ENCODE measurements at regions not wholly inside any gene's neighbourhood (a gene's known extent, or its start where the extent isn't known, plus 50 kb on each side); places are given as distances from the start of the nearest gene placed in this dataset.

- H3K4me3 ChIP-seq, result no peak overlapping the region
- no peaks in the 10 kb centered on the region for H3K36me3 ChIP-seq
- TF ChIP-seq CTCF (IDR thresholded peaks at IDR 0.05) (no peak), POLR2AphosphoS5 (IDR thresholded peaks at IDR 0.05; ENCODE audit: insufficient read depth in 1 of 2, low read depth in 1 of 2) (no peak), POLR2A (IDR thresholded peaks at IDR 0.05) (no peak)
- H3K27ac ChIP-seq, result no peak overlapping the region
- intact Hi-C loops (cut with DNase I), result no loop called here
- DNase-seq (ENCODE audit: extremely low spot score in 2 of 2), result no peak
- H3K9me3 ChIP-seq, result no peaks in the 10 kb centered on the region
- no peaks in the 10 kb centered on the region for H3K4me1 ChIP-seq
- H3K27me3 ChIP-seq, result no peaks in the 10 kb centered on the region
Observed at GRCh38 chr19:13583753-13584152, 77.5 kb upstream of the CACNA1A start.

GRCh38 chr19:13583114-13583513 lies 76.8 kb upstream of the CACNA1A start:
- no peaks in the 10 kb centered on the region for H3K9me3 ChIP-seq
- no peaks in the 10 kb centered on the region for H3K36me3 ChIP-seq
- TF ChIP-seq CTCF (IDR thresholded peaks at IDR 0.05) (no peak), POLR2AphosphoS5 (IDR thresholded peaks at IDR 0.05; ENCODE audit: insufficient read depth in 1 of 2, low read depth in 1 of 2) (no peak), POLR2A (IDR thresholded peaks at IDR 0.05) (no peak)
- no peaks in the 10 kb centered on the region for H3K4me1 ChIP-seq
- H3K27ac ChIP-seq, result no peak overlapping the region
- H3K4me3 ChIP-seq, result no peak overlapping the region
- intact Hi-C loops (cut with DNase I), result no loop called here
- DNase-seq (ENCODE audit: extremely low spot score in 2 of 2), result no peak
- H3K27me3 ChIP-seq, result no peaks in the 10 kb centered on the region

- no peaks in the 10 kb centered on the region for H3K9me3 ChIP-seq
- no peaks in the 10 kb centered on the region for H3K36me3 ChIP-seq
- intact Hi-C loops (cut with DNase I), result no loop called here
- no peak for DNase-seq (ENCODE audit: extremely low spot score in 2 of 2)
- no peaks in the 10 kb centered on the region for H3K27me3 ChIP-seq
- no peaks in the 10 kb centered on the region for H3K4me1 ChIP-seq
- TF ChIP-seq CTCF (IDR thresholded peaks at IDR 0.05) (no peak), POLR2AphosphoS5 (IDR thresholded peaks at IDR 0.05; ENCODE audit: insufficient read depth in 1 of 2, low read depth in 1 of 2) (no peak), POLR2A (IDR thresholded peaks at IDR 0.05) (no peak)
- no peak overlapping the region for H3K27ac ChIP-seq
- no peak overlapping the region for H3K4me3 ChIP-seq
Observed at GRCh38 chr19:13581576-13581975, 75.3 kb upstream of the CACNA1A start.

- no peaks in the 10 kb centered on the region for H3K36me3 ChIP-seq
- no peak for TF ChIP-seq POLR2AphosphoS5 (IDR thresholded peaks at IDR 0.05; ENCODE audit: insufficient read depth in 1 of 2, low read depth in 1 of 2)
- no peak for TF ChIP-seq CTCF (IDR thresholded peaks at IDR 0.05)
- TF ChIP-seq POLR2A (IDR thresholded peaks at IDR 0.05), result no peak
- H3K4me3 ChIP-seq, result no peak overlapping the region
- DNase-seq (ENCODE audit: extremely low spot score in 2 of 2), result no peak
- intact Hi-C loops (cut with DNase I), result no loop called here
- H3K27ac ChIP-seq, result no peak overlapping the region
- H3K9me3 ChIP-seq, result no peaks in the 10 kb centered on the region
- no peaks in the 10 kb centered on the region for H3K27me3 ChIP-seq
- no peaks in the 10 kb centered on the region for H3K4me1 ChIP-seq
Observed at GRCh38 chr19:13579388-13580060, 73.2 kb upstream of the CACNA1A start.

- Histone ChIP-seq H3K27ac (no peak overlapping the region), H3K27me3 (no peaks in the 10 kb centered on the region), H3K9me3 (no peaks in the 10 kb centered on the region), H3K4me3 (no peak overlapping the region), H3K36me3 (no peaks in the 10 kb centered on the region), H3K4me1 (no peaks in the 10 kb centered on the region)
- no peak for TF ChIP-seq CTCF (IDR thresholded peaks at IDR 0.05)
- TF ChIP-seq POLR2AphosphoS5 (IDR thresholded peaks at IDR 0.05; ENCODE audit: insufficient read depth in 1 of 2, low read depth in 1 of 2), result no peak
- TF ChIP-seq POLR2A (IDR thresholded peaks at IDR 0.05), result no peak
- no peak for DNase-seq (ENCODE audit: extremely low spot score in 2 of 2)
- intact Hi-C loops (cut with DNase I), result no loop called here
Observed at GRCh38 chr19:13576726-13577125, 70.4 kb upstream of the CACNA1A start.
